ENCODE measurements at regions not wholly inside any gene's neighbourhood (a gene's known extent, or its start where the extent isn't known, plus 50 kb on each side); places are given as distances from the start of the nearest gene placed in this dataset.

DNA sequence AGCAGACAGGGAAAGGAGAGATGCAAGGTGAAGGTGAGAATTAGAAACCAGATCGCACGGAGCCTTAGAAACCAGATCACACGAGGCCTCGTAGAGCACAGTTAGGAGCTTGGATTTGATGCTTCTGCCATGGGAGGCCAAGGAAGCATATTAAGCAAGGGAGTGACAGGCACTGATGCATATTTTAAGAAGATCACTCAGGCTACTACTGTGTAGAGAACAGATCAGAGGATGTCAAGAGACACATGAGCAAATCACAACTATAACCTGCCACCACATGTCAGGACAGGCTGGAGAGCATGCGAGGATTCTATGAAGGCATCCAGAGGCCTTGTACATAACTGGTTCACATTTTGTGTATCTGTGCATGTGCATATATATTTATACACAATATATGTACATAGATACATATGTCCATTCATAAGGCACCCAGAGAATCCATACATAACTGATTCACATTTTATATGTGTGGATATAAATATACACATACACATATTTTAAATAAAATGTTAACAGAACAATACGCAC is 99.6 kb upstream of the FHIT start:
- no peaks in the 10 kb centered on the region for H3K9me3 ChIP-seq (ENCODE audit: control insufficient read depth, insufficient read depth, low read length)
- H3K4me1 ChIP-seq (ENCODE audit: control insufficient read depth, insufficient read depth, low read length) = no peaks in the 10 kb centered on the region
- no peaks in the 10 kb centered on the region for H3K36me3 ChIP-seq (ENCODE audit: control insufficient read depth, insufficient read depth, low read length)
- H3K4me3 ChIP-seq (ENCODE audit: low read depth, low read length) = no peak overlapping the region
- no peak overlapping the region for H3K9ac ChIP-seq (ENCODE audit: low read depth, low read length)
- no peaks in the 10 kb centered on the region for H3K27me3 ChIP-seq (ENCODE audit: control insufficient read depth, insufficient read depth, low read length)
- H3K27ac ChIP-seq (ENCODE audit: low read depth, low read length) = no peak overlapping the region

GRCh38 chr3:61352306-61352705 is 101.1 kb upstream of the FHIT start:
- Histone ChIP-seq H3K36me3 (ENCODE audit: control insufficient read depth, insufficient read depth, low read length) (no peaks in the 10 kb centered on the region), H3K27ac (ENCODE audit: low read depth, low read length) (no peak overlapping the region)

GRCh38 chr3:61353382-61353781 is 102.1 kb upstream of the FHIT start:
- Histone ChIP-seq H3K27me3 (ENCODE audit: control insufficient read depth, insufficient read depth, low read length) (no peaks in the 10 kb centered on the region), H3K9me3 (ENCODE audit: control insufficient read depth, insufficient read depth, low read length) (no peaks in the 10 kb centered on the region), H3K4me3 (ENCODE audit: low read depth, low read length) (no peak overlapping the region), H3K9ac (ENCODE audit: low read depth, low read length) (no peak overlapping the region), H3K27ac (ENCODE audit: low read depth, low read length) (no peak overlapping the region), H3K4me1 (ENCODE audit: control insufficient read depth, insufficient read depth, low read length) (no peaks in the 10 kb centered on the region), H3K36me3 (ENCODE audit: control insufficient read depth, insufficient read depth, low read length) (no peaks in the 10 kb centered on the region)

More at GRCh38 chr3:61352306-61352705, 101.1 kb upstream of the FHIT start:
- Histone ChIP-seq H3K9me3 (ENCODE audit: control insufficient read depth, insufficient read depth, low read length) (no peaks in the 10 kb centered on the region), H3K4me3 (ENCODE audit: low read depth, low read length) (no peak overlapping the region), H3K9ac (ENCODE audit: low read depth, low read length) (no peak overlapping the region), H3K27me3 (ENCODE audit: control insufficient read depth, insufficient read depth, low read length) (no peaks in the 10 kb centered on the region), H3K4me1 (ENCODE audit: control insufficient read depth, insufficient read depth, low read length) (no peaks in the 10 kb centered on the region)

- H3K36me3 ChIP-seq (ENCODE audit: control insufficient read depth, insufficient read depth, low read length) = no peaks in the 10 kb centered on the region
- H3K4me1 ChIP-seq (ENCODE audit: control insufficient read depth, insufficient read depth, low read length) = no peaks in the 10 kb centered on the region
- H3K27ac ChIP-seq (ENCODE audit: low read depth, low read length) = no peak overlapping the region
- no peak overlapping the region for H3K4me3 ChIP-seq (ENCODE audit: low read depth, low read length)
- no peaks in the 10 kb centered on the region for H3K9me3 ChIP-seq (ENCODE audit: control insufficient read depth, insufficient read depth, low read length)
- H3K9ac ChIP-seq (ENCODE audit: low read depth, low read length) = no peak overlapping the region
- H3K27me3 ChIP-seq (ENCODE audit: control insufficient read depth, insufficient read depth, low read length) = no peaks in the 10 kb centered on the region
Measured at GRCh38 chr3:61354604-61355003, 103.4 kb upstream of the FHIT start.

DNA sequence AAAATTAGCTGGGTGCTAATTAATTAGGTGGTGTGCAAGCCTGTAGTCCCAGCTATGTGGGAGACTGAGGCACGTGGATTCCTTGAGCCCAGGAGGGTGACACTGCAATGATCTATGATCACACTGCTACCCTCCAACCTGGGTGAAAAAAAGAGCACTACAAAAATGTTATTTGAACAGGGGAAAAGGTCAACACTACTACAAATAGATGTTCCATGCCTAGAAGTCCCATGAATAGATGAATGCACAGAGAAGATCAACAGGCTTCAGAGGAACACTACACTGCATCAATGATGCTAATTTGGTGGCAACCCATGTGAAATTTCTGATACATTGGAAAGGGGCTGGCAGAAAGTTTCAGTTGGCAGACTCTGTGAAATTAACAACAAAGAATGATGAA is 105.4 kb upstream of the FHIT start:
- no peaks in the 10 kb centered on the region for H3K9me3 ChIP-seq (ENCODE audit: control insufficient read depth, insufficient read depth, low read length)
- H3K4me1 ChIP-seq (ENCODE audit: control insufficient read depth, insufficient read depth, low read length) = no peaks in the 10 kb centered on the region
- no peak overlapping the region for H3K9ac ChIP-seq (ENCODE audit: low read depth, low read length)
- H3K27ac ChIP-seq (ENCODE audit: low read depth, low read length) = no peak overlapping the region
- H3K4me3 ChIP-seq (ENCODE audit: low read depth, low read length) = no peak overlapping the region
- H3K27me3 ChIP-seq (ENCODE audit: control insufficient read depth, insufficient read depth, low read length) = no peaks in the 10 kb centered on the region
- H3K36me3 ChIP-seq (ENCODE audit: control insufficient read depth, insufficient read depth, low read length) = no peaks in the 10 kb centered on the region

- H3K4me3 ChIP-seq (ENCODE audit: low read depth, low read length) = no peak overlapping the region
- no peak overlapping the region for H3K27ac ChIP-seq (ENCODE audit: low read depth, low read length)
- no peaks in the 10 kb centered on the region for H3K9me3 ChIP-seq (ENCODE audit: control insufficient read depth, insufficient read depth, low read length)
- H3K27me3 ChIP-seq (ENCODE audit: control insufficient read depth, insufficient read depth, low read length) = no peaks in the 10 kb centered on the region
- no peaks in the 10 kb centered on the region for H3K36me3 ChIP-seq (ENCODE audit: control insufficient read depth, insufficient read depth, low read length)
- no peak overlapping the region for H3K9ac ChIP-seq (ENCODE audit: low read depth, low read length)
- H3K4me1 ChIP-seq (ENCODE audit: control insufficient read depth, insufficient read depth, low read length) = no peaks in the 10 kb centered on the region
Measured at GRCh38 chr3:61357902-61358301, 106.7 kb upstream of the FHIT start.

GRCh38 chr3:61358364-61358763 is 107.1 kb upstream of the FHIT start:
- 0 out of 2 replicates have a peak, but pooled peaks cover 3% of the 10 kb centered on the region for H3K9me3 ChIP-seq (ENCODE audit: control insufficient read depth, insufficient read depth, low read length)
- no peak overlapping the region for H3K27ac ChIP-seq (ENCODE audit: low read depth, low read length)
- no peaks in the 10 kb centered on the region for H3K36me3 ChIP-seq (ENCODE audit: control insufficient read depth, insufficient read depth, low read length)
- no peaks in the 10 kb centered on the region for H3K4me1 ChIP-seq (ENCODE audit: control insufficient read depth, insufficient read depth, low read length)
- H3K27me3 ChIP-seq (ENCODE audit: control insufficient read depth, insufficient read depth, low read length) = no peaks in the 10 kb centered on the region
- H3K9ac ChIP-seq (ENCODE audit: low read depth, low read length) = no peak overlapping the region
- no peak overlapping the region for H3K4me3 ChIP-seq (ENCODE audit: low read depth, low read length)

- H3K27ac ChIP-seq (ENCODE audit: low read depth, low read length) = no peak overlapping the region
- H3K9me3 ChIP-seq (ENCODE audit: control insufficient read depth, insufficient read depth, low read length) = peaks cover 10% of the 10 kb centered on the region
- no peak overlapping the region for H3K4me3 ChIP-seq (ENCODE audit: low read depth, low read length)
- no peaks in the 10 kb centered on the region for H3K36me3 ChIP-seq (ENCODE audit: control insufficient read depth, insufficient read depth, low read length)
- H3K4me1 ChIP-seq (ENCODE audit: control insufficient read depth, insufficient read depth, low read length) = no peaks in the 10 kb centered on the region
- H3K9ac ChIP-seq (ENCODE audit: low read depth, low read length) = no peak overlapping the region
- no peaks in the 10 kb centered on the region for H3K27me3 ChIP-seq (ENCODE audit: control insufficient read depth, insufficient read depth, low read length)
Measured at GRCh38 chr3:61360297-61360965, 109.2 kb upstream of the FHIT start.

DNA sequence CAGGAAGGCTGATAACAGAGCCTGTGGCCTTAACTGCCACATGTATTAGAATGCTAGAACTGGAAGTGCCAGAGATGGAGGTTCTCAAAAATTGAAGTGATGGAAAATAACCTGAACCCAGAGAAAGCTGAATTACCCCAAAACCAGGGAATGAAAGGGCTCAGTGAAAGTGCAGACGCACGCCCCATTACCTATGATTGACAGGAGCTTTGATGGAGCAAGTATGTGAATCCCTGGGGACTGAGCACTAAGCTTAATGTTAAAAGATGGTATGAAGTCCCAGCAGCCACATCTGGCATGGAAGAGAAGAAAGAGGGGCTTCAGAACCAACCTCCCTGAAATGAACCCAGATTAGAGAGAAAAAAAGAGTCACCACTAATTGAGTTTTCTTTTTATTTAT is 118.4 kb upstream of the FHIT start:
- no peaks in the 10 kb centered on the region for H3K36me3 ChIP-seq (ENCODE audit: control insufficient read depth, insufficient read depth, low read length)

DNA sequence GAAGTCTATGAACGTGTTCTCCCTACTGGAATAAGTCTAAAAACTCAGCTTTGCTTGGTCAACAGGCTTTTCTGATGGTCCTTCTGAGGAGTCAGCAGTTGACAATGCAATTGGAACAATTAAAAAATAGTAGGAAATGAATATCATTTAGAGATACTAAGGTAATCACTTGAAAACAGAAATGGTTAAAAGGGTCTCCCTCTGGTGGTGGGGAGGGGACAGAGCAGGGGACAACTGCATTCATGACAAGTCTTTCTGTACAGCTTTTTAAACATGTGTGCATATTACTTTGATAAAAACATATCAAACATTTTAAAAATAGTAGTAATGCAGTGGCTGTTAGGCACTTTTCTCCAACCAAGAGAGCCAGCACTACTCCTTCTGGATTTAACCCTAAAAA is 119.9 kb upstream of the FHIT start:
- H3K27me3 ChIP-seq (ENCODE audit: control insufficient read depth, insufficient read depth, low read length) = no peaks in the 10 kb centered on the region
- no peaks in the 10 kb centered on the region for H3K36me3 ChIP-seq (ENCODE audit: control insufficient read depth, insufficient read depth, low read length)
- H3K27ac ChIP-seq (ENCODE audit: low read depth, low read length) = no peak overlapping the region
- H3K4me1 ChIP-seq (ENCODE audit: control insufficient read depth, insufficient read depth, low read length) = no peaks in the 10 kb centered on the region
- H3K4me3 ChIP-seq (ENCODE audit: low read depth, low read length) = no peak overlapping the region
- H3K9ac ChIP-seq (ENCODE audit: low read depth, low read length) = no peak overlapping the region
- no peaks in the 10 kb centered on the region for H3K9me3 ChIP-seq (ENCODE audit: control insufficient read depth, insufficient read depth, low read length)

More for the DNA sequence above, 118.4 kb upstream of the FHIT start:
- Histone ChIP-seq H3K9ac (ENCODE audit: low read depth, low read length) (no peak overlapping the region), H3K27me3 (ENCODE audit: control insufficient read depth, insufficient read depth, low read length) (no peaks in the 10 kb centered on the region), H3K4me3 (ENCODE audit: low read depth, low read length) (no peak overlapping the region), H3K4me1 (ENCODE audit: control insufficient read depth, insufficient read depth, low read length) (no peaks in the 10 kb centered on the region), H3K9me3 (ENCODE audit: control insufficient read depth, insufficient read depth, low read length) (no peaks in the 10 kb centered on the region), H3K27ac (ENCODE audit: low read depth, low read length) (no peak overlapping the region)

GRCh38 chr3:61372723-61373122 is 121.5 kb upstream of the FHIT start:
- Histone ChIP-seq H3K9ac (ENCODE audit: low read depth, low read length) (no peak overlapping the region), H3K9me3 (ENCODE audit: control insufficient read depth, insufficient read depth, low read length) (no peaks in the 10 kb centered on the region), H3K27me3 (ENCODE audit: control insufficient read depth, insufficient read depth, low read length) (no peaks in the 10 kb centered on the region), H3K4me1 (ENCODE audit: control insufficient read depth, insufficient read depth, low read length) (no peaks in the 10 kb centered on the region), H3K4me3 (ENCODE audit: low read depth, low read length) (no peak overlapping the region), H3K27ac (ENCODE audit: low read depth, low read length) (no peak overlapping the region), H3K36me3 (ENCODE audit: control insufficient read depth, insufficient read depth, low read length) (no peaks in the 10 kb centered on the region)
